Naive thymus-derived CD4-positive, alpha-beta T cell (primary cell): ENCODE measurements at regions not wholly inside any gene's neighbourhood (a gene's known extent, or its start where the extent isn't known, plus 50 kb on each side); places are given as distances from the start of the nearest gene placed in this dataset.

ENCODE experiments used
- ATAC-seq: fragments of 150-1000 bp; cut with Tn5 transposase; 2 replicates; pipeline ENCODE4 v1.10.0; 2021; ENCODE audit warnings: mild to moderate bottlenecking, moderate library complexity
- CTCF ChIA-PET: fragments of 350-600 bp; sonication (Branson Sonifier 250); formaldehyde crosslinking; loops from one replicate; lab custom pipeline; 2021; ENCODE audit warnings: antibody characterized with exemption; lab: Charles Lee
- POLR2A ChIA-PET: fragments of 350-600 bp; sonication (Branson Sonifier 250); formaldehyde crosslinking; loops from one replicate; lab custom pipeline; 2021; ENCODE audit warnings: antibody characterized with exemption, inconsistent platforms; lab: Charles Lee
- DNase-seq, 9 donors: peaks; one replicate each; pipeline versions ENCODE4 v3.0.0 to v3.0.0-alpha.2; 2020 to 2022; ENCODE audit warnings: mixed read lengths in 1 of 9
- H3K27ac ChIP-seq: one replicate; pipeline ENCODE4 v1.7.0; 2013; ENCODE audit warnings: mild to moderate bottlenecking, low read depth, low read length, moderate library complexity
- H3K27me3 ChIP-seq, 2 donors: one replicate each; pipeline ENCODE4 v1.7.0; 2013; ENCODE audit warnings: low read length in 2 of 2, mild to moderate bottlenecking in 2 of 2, moderate library complexity in 2 of 2; ENCODE audit not compliant: control insufficient read depth in 2 of 2, insufficient read depth in 2 of 2
- H3K36me3 ChIP-seq, 3 experiments: 1 replicate in 2 of 3; 2 replicates in 1 of 3; pipeline ENCODE4 v1.7.0; 2013; ENCODE audit warnings: low read length in 3 of 3, mild to moderate bottlenecking in 3 of 3, moderate library complexity in 1 of 3; ENCODE audit not compliant: insufficient read depth in 3 of 3, control insufficient read depth in 2 of 3
- H3K4me1 ChIP-seq, 2 donors: one replicate each; pipeline ENCODE4 v1.7.0; 2013; ENCODE audit warnings: low read length in 2 of 2, mild to moderate bottlenecking in 2 of 2, moderate library complexity in 1 of 2; ENCODE audit not compliant: control insufficient read depth in 2 of 2, insufficient read depth in 2 of 2
- H3K4me3 ChIP-seq: 2 replicates; pipeline ENCODE4 v1.7.0; 2013; ENCODE audit warnings: mild to moderate bottlenecking, low read length
- H3K9me3 ChIP-seq, 3 experiments: 1 replicate in 2 of 3; 2 replicates in 1 of 3; pipeline ENCODE4 v1.7.0; 2013; ENCODE audit warnings: low read length in 3 of 3; ENCODE audit not compliant: control insufficient read depth in 2 of 3
- H3K27ac Mint-ChIP-seq, 9 donors: one replicate each; pipeline ENCODE4 v1.8.0; 2020 to 2022; ENCODE audit warnings: mixed read lengths in 9 of 9, mild to moderate bottlenecking in 8 of 9, moderate library complexity in 5 of 9, inconsistent platforms in 2 of 9
- H3K27me3 Mint-ChIP-seq, 5 donors: one replicate each; pipeline ENCODE4 v1.8.0; 2021 to 2022; ENCODE audit warnings: mixed read lengths in 5 of 5, mild to moderate bottlenecking in 1 of 5
- H3K36me3 Mint-ChIP-seq, 5 donors: one replicate each; pipeline ENCODE4 v1.8.0; 2020 to 2022; ENCODE audit warnings: mixed read lengths in 5 of 5, mild to moderate bottlenecking in 3 of 5, inconsistent platforms in 1 of 5
- H3K4me1 Mint-ChIP-seq, 7 donors: one replicate each; pipeline ENCODE4 v1.8.0; 2020 to 2022; ENCODE audit warnings: mixed read lengths in 7 of 7, mild to moderate bottlenecking in 3 of 7, inconsistent platforms in 1 of 7
- H3K4me3 Mint-ChIP-seq, 10 donors: one replicate each; pipeline ENCODE4 v1.8.0; 2020 to 2022; ENCODE audit warnings: mild to moderate bottlenecking in 10 of 10, mixed read lengths in 10 of 10, moderate library complexity in 6 of 10, inconsistent platforms in 2 of 10
- H3K9me3 Mint-ChIP-seq, 11 donors: one replicate each; pipeline ENCODE4 v1.8.0; 2020 to 2022; ENCODE audit warnings: mixed read lengths in 11 of 11, mild to moderate bottlenecking in 4 of 11, inconsistent platforms in 1 of 11, moderate library complexity in 1 of 11
- intact Hi-C, 2 donors: fragments of 100-400 bp; cut with micrococcal nuclease; formaldehyde crosslinking; loops; one replicate each; pipeline ENCODE4 v1.15.1; 2023

GRCh38 chr2:166593403-166593802, 99.4 kb upstream of the SCN7A start:
- CTCF ChIA-PET = no interaction called here
- peaks cover 0 to 6% (median 0%) of the 10 kb centered on the region in 5 donors for H3K27me3 Mint-ChIP-seq

GRCh38 chr2:166592750-166593149, 98.7 kb upstream of the SCN7A start:
- POLR2A ChIA-PET = no interaction called here
- no peak overlapping the region for H3K4me3 ChIP-seq
- Mint-ChIP-seq H3K4me3 (no peak overlapping the region), H3K36me3 (peaks cover 0 to 4% (median 0%) of the 10 kb centered on the region in 5 donors), H3K9me3 (peaks cover 0 to 20% (median 8%) of the 10 kb centered on the region in 11 donors), H3K27ac (no peak overlapping the region), H3K4me1 (no peaks in the 10 kb centered on the region), H3K27me3 (peaks cover 0 to 6% (median 0%) of the 10 kb centered on the region in 5 donors)
- H3K4me1 ChIP-seq = no peaks in the 10 kb centered on the region
- intact Hi-C loops = no loop called here
- no peak overlapping the region for H3K27ac ChIP-seq
- H3K9me3 ChIP-seq = peaks cover 0 to 3% (median 0%) of the 10 kb centered on the region in 3 experiments
- DNase-seq (no peak), ATAC-seq (no peak)
- no peaks in the 10 kb centered on the region for H3K27me3 ChIP-seq
- H3K36me3 ChIP-seq = no peaks in the 10 kb centered on the region
- CTCF ChIA-PET = no interaction called here

More at GRCh38 chr2:166593403-166593802, 99.4 kb upstream of the SCN7A start:
- H3K36me3 Mint-ChIP-seq = peaks cover 0 to 4% (median 0%) of the 10 kb centered on the region in 5 donors
- H3K4me1 Mint-ChIP-seq = no peaks in the 10 kb centered on the region
- Histone ChIP-seq H3K27me3 (no peaks in the 10 kb centered on the region), H3K27ac (no peak overlapping the region), H3K9me3 (peaks cover 0 to 7% (median 0%) of the 10 kb centered on the region in 3 experiments), H3K36me3 (no peaks in the 10 kb centered on the region), H3K4me3 (no peak overlapping the region), H3K4me1 (no peaks in the 10 kb centered on the region)
- DNase-seq = no peak
- no peak overlapping the region for H3K4me3 Mint-ChIP-seq
- intact Hi-C loops = no loop called here
- no peak for ATAC-seq
- peaks cover 0 to 21% (median 8%) of the 10 kb centered on the region in 11 donors for H3K9me3 Mint-ChIP-seq
- POLR2A ChIA-PET = no interaction called here
- H3K27ac Mint-ChIP-seq = no peak overlapping the region

- H3K4me3 Mint-ChIP-seq = no peak overlapping the region
- H3K27ac Mint-ChIP-seq = no peak overlapping the region
- no peak overlapping the region for H3K27ac ChIP-seq
- ATAC-seq = no peak
- no peaks in the 10 kb centered on the region for H3K36me3 ChIP-seq
- peaks cover 0 to 13% (median 2%) of the 10 kb centered on the region in 11 donors for H3K9me3 Mint-ChIP-seq
- no peaks in the 10 kb centered on the region for H3K9me3 ChIP-seq
- intact Hi-C loops = no loop called here
- CTCF ChIA-PET = no interaction called here
- H3K27me3 Mint-ChIP-seq = peaks cover 0 to 6% (median 0%) of the 10 kb centered on the region in 5 donors
- no peaks in the 10 kb centered on the region for H3K4me1 ChIP-seq
- DNase-seq = no peak
- POLR2A ChIA-PET = interaction anchor here (0.7 kb wide), 1 partner anchor 696 kb away, joined by 3 read pairs; no protein-coding TSS in a partner anchor
- H3K27me3 ChIP-seq = no peaks in the 10 kb centered on the region
- no peaks in the 10 kb centered on the region for H3K36me3 Mint-ChIP-seq
- no peak overlapping the region for H3K4me3 ChIP-seq
- H3K4me1 Mint-ChIP-seq = no peaks in the 10 kb centered on the region
Measured at GRCh38 chr2:166591226-166591625, 97.2 kb upstream of the SCN7A start.

GRCh38 chr2:166573391-166573790, 79.3 kb upstream of the SCN7A start:
- Mint-ChIP-seq H3K27me3 (peaks cover 0 to under 1% (median 0%) of the 10 kb centered on the region in 5 donors), H3K36me3 (no peaks in the 10 kb centered on the region), H3K9me3 (peaks cover 0 to 3% (median 0%) of the 10 kb centered on the region in 11 donors), H3K4me1 (no peaks in the 10 kb centered on the region), H3K27ac (no peak overlapping the region), H3K4me3 (no peak overlapping the region)
- POLR2A ChIA-PET = no interaction called here
- no peaks in the 10 kb centered on the region for H3K4me1 ChIP-seq
- CTCF ChIA-PET = no interaction called here
- no peak for DNase-seq
- no peak overlapping the region for H3K4me3 ChIP-seq
- no peaks in the 10 kb centered on the region for H3K27me3 ChIP-seq
- intact Hi-C loops = no loop called here
- H3K27ac ChIP-seq = no peak overlapping the region
- H3K36me3 ChIP-seq = no peaks in the 10 kb centered on the region
- no peaks in the 10 kb centered on the region for H3K9me3 ChIP-seq
- ATAC-seq = no peak

- Histone ChIP-seq H3K27ac (no peak overlapping the region), H3K9me3 (no peaks in the 10 kb centered on the region), H3K4me3 (no peak overlapping the region), H3K27me3 (no peaks in the 10 kb centered on the region), H3K36me3 (no peaks in the 10 kb centered on the region), H3K4me1 (no peaks in the 10 kb centered on the region)
- DNase-seq = no peak
- Mint-ChIP-seq H3K27ac (no peak overlapping the region), H3K4me1 (no peaks in the 10 kb centered on the region), H3K9me3 (peaks cover 0 to 3% (median 0%) of the 10 kb centered on the region in 11 donors), H3K27me3 (no peaks in the 10 kb centered on the region), H3K4me3 (no peak overlapping the region), H3K36me3 (no peaks in the 10 kb centered on the region)
- POLR2A ChIA-PET = no interaction called here
- CTCF ChIA-PET = no interaction called here
- ATAC-seq = no peak
- intact Hi-C loops = no loop called here
Measured at GRCh38 chr2:166572937-166573336, 78.9 kb upstream of the SCN7A start.

GRCh38 chr2:166568409-166568808, 74.4 kb upstream of the SCN7A start:
- H3K27ac Mint-ChIP-seq = no peak overlapping the region
- H3K36me3 Mint-ChIP-seq = no peaks in the 10 kb centered on the region
- Histone ChIP-seq H3K27me3 (no peaks in the 10 kb centered on the region), H3K36me3 (no peaks in the 10 kb centered on the region), H3K9me3 (no peaks in the 10 kb centered on the region), H3K27ac (no peak overlapping the region), H3K4me1 (no peaks in the 10 kb centered on the region), H3K4me3 (no peak overlapping the region)
- no peaks in the 10 kb centered on the region for H3K4me1 Mint-ChIP-seq
- H3K27me3 Mint-ChIP-seq = peaks cover 0 to 12% (median 3%) of the 10 kb centered on the region in 5 donors
- H3K4me3 Mint-ChIP-seq = no peak overlapping the region
- intact Hi-C loops = no loop called here
- ChIA-PET CTCF (no interaction called here), POLR2A (interaction anchor here (0.7 kb wide), 1 partner anchor 396 kb away, joined by 3 read pairs; no protein-coding TSS in a partner anchor)
- DNase-seq (no peak), ATAC-seq (no peak)
- H3K9me3 Mint-ChIP-seq = peaks cover 0 to 1% (median 0%) of the 10 kb centered on the region in 11 donors

- H3K27me3 ChIP-seq = no peaks in the 10 kb centered on the region
- ATAC-seq = no peak
- intact Hi-C loops = no loop called here
- no peaks in the 10 kb centered on the region for H3K9me3 ChIP-seq
- DNase-seq = no peak
- H3K36me3 ChIP-seq = no peaks in the 10 kb centered on the region
- Mint-ChIP-seq H3K9me3 (peaks cover 0 to 1% (median 0%) of the 10 kb centered on the region in 11 donors), H3K4me1 (no peaks in the 10 kb centered on the region), H3K36me3 (no peaks in the 10 kb centered on the region), H3K27me3 (peaks cover 0 to 15% (median 4%) of the 10 kb centered on the region in 5 donors), H3K4me3 (no peak overlapping the region), H3K27ac (no peak overlapping the region)
- no peaks in the 10 kb centered on the region for H3K4me1 ChIP-seq
- CTCF ChIA-PET = no interaction called here
- H3K27ac ChIP-seq = no peak overlapping the region
- POLR2A ChIA-PET = no interaction called here
- H3K4me3 ChIP-seq = no peak overlapping the region
Measured at GRCh38 chr2:166565501-166565900, 71.5 kb upstream of the SCN7A start.
